IMR-90 (cell line): ENCODE measurements at regions not wholly inside any gene's neighbourhood (a gene's known extent, or its start where the extent isn't known, plus 50 kb on each side); places are given as distances from the start of the nearest gene placed in this dataset.
"Not testable (repeated sequence)": the region's sequence is repeated elsewhere in the genome, so short reads cannot be mapped to it uniquely, and the experiment has no call there.

Experiments used
- ATAC-seq: fragments of 200-7000 bp; cut with Tn5 transposase; 2 replicates; pipeline ENCODE4 v1.9.1; 2020; ENCODE audit warnings: low read depth, mild to moderate bottlenecking, moderate library complexity
- BruUV-seq: library from RNA; stranded (reverse); fragments of 400-500 nt; replicated peaks from 2 replicates; lab custom pipeline; 2021; lab: Mats Ljungman, UMichigan
- CTCF ChIA-PET: fragments of 300-600 bp; formaldehyde crosslinking; extraction: SDS; loops from one replicate; lab custom pipeline; 2021; ENCODE audit warnings: antibody characterized with exemption; lab: Yijun Ruan, JAX
- POLR2A ChIA-PET: fragments of 300-600 bp; sonication (Branson Sonifier 250); formaldehyde crosslinking; loops from one replicate; lab custom pipeline; 2022; ENCODE audit warnings: antibody characterized with exemption; ENCODE audit not compliant: unreplicated experiment; lab: Charles Lee
- DNase-seq: peaks from one replicate; pipeline ENCODE4 v3.0.0; 2013
- H2AFZ ChIP-seq: replicated peaks from 2 replicates; pipeline ENCODE3; 2013; ENCODE audit warnings: low read length, mild to moderate bottlenecking; ENCODE audit not compliant: poor library complexity
- H2AK5ac ChIP-seq: 2 replicates; pipeline ENCODE4 v1.6.1; 2013; ENCODE audit warnings: low read depth, low read length, inconsistent platforms
- H2AK9ac ChIP-seq: replicated peaks from 2 replicates; pipeline ENCODE3; 2013; ENCODE audit warnings: mild to moderate bottlenecking, low read depth, low read length, moderate library complexity; ENCODE audit not compliant: poor library complexity
- H2BK120ac ChIP-seq: 2 replicates; pipeline ENCODE4 v1.6.1; 2013; ENCODE audit warnings: low read depth, low read length, inconsistent platforms
- H2BK15ac ChIP-seq: 3 replicates; pipeline ENCODE4 v1.6.1; 2013; ENCODE audit warnings: low read depth, low read length, inconsistent platforms
- H2BK20ac ChIP-seq: 2 replicates; pipeline ENCODE4 v1.6.1; 2013; ENCODE audit warnings: low read depth, mild to moderate bottlenecking, inconsistent platforms, low read length, moderate library complexity
- H2BK5ac ChIP-seq: 2 replicates; pipeline ENCODE4 v1.6.1; 2013; ENCODE audit warnings: mild to moderate bottlenecking, low read depth, low read length, inconsistent platforms; ENCODE audit not compliant: poor library complexity, severe bottlenecking
- H3K14ac ChIP-seq: replicated peaks from 2 replicates; pipeline ENCODE4 v1.6.1; 2013; ENCODE audit warnings: low read depth, low read length, inconsistent platforms
- H3K18ac ChIP-seq: 2 replicates; pipeline ENCODE4 v1.6.1; 2013; ENCODE audit warnings: low read depth, low read length, control low read depth
- H3K23ac ChIP-seq: 2 replicates; pipeline ENCODE4 v1.6.1; 2013; ENCODE audit warnings: low read depth, low read length, inconsistent platforms
- H3K27ac ChIP-seq: 2 replicates; pipeline ENCODE4 v1.5.1; 2013; ENCODE audit warnings: mild to moderate bottlenecking, control low read depth, low read length; ENCODE audit not compliant: insufficient read depth
- H3K27me3 ChIP-seq: 2 replicates; pipeline ENCODE4 v1.6.1; 2013; ENCODE audit warnings: low read length; ENCODE audit not compliant: control insufficient read depth, insufficient read depth
- H3K36me3 ChIP-seq: 2 replicates; pipeline ENCODE4 v1.6.1; 2013; ENCODE audit warnings: low read length, mixed read lengths; ENCODE audit not compliant: control insufficient read depth, insufficient read depth
- H3K4ac ChIP-seq: 2 replicates; pipeline ENCODE4 v1.6.1; 2013; ENCODE audit warnings: low read depth, low read length, inconsistent platforms
- H3K4me1 ChIP-seq: 2 replicates; pipeline ENCODE4 v1.6.1; 2013; ENCODE audit warnings: low read length, mixed read lengths; ENCODE audit not compliant: control insufficient read depth, insufficient read depth
- H3K4me2 ChIP-seq: 2 replicates; pipeline ENCODE4 v1.6.1; 2013; ENCODE audit warnings: low read depth, mild to moderate bottlenecking, control low read depth, low read length, moderate library complexity
- H3K4me3 ChIP-seq: 2 replicates; pipeline ENCODE4 v1.5.1; 2013; ENCODE audit warnings: low read depth, mild to moderate bottlenecking, control low read depth, low read length, moderate library complexity; ENCODE audit not compliant: insufficient read depth
- H3K56ac ChIP-seq: 2 replicates; pipeline ENCODE4 v1.6.1; 2013; ENCODE audit warnings: low read length, inconsistent platforms; ENCODE audit not compliant: insufficient read depth; ENCODE audit errors: extremely low read depth
- H3K79me1 ChIP-seq, 2 experiments: 2 replicates each; pipeline ENCODE4 v1.6.1; 2013; ENCODE audit warnings: low read length in 2 of 2, inconsistent platforms in 1 of 2, low read depth in 1 of 2
- H3K9ac ChIP-seq: 2 replicates; pipeline ENCODE4 v1.6.1; 2013; ENCODE audit warnings: low read depth, low read length, control low read depth
- H3K9me1 ChIP-seq: 2 replicates; pipeline ENCODE4 v1.6.1; 2013; ENCODE audit warnings: low read length, inconsistent platforms; ENCODE audit not compliant: insufficient read depth
- H3K9me3 ChIP-seq: 2 replicates; pipeline ENCODE4 v1.6.1; 2013; ENCODE audit warnings: low read length; ENCODE audit not compliant: control insufficient read depth, insufficient read depth
- H4K20me1 ChIP-seq: 2 replicates; pipeline ENCODE4 v1.6.1; 2013; ENCODE audit warnings: low read length, inconsistent platforms; ENCODE audit not compliant: insufficient read depth
- H4K5ac ChIP-seq: 2 replicates; pipeline ENCODE4 v1.6.1; 2013; ENCODE audit warnings: mild to moderate bottlenecking, low read depth, low read length, control low read depth
- H4K8ac ChIP-seq, 2 experiments: 2 replicates each; pipeline ENCODE4 v1.6.1; 2013; ENCODE audit warnings: low read depth in 2 of 2, low read length in 2 of 2, control low read depth in 1 of 2, inconsistent platforms in 1 of 2
- H4K91ac ChIP-seq: 2 replicates; pipeline ENCODE4 v1.6.1; 2013; ENCODE audit warnings: low read depth, low read length, inconsistent platforms; ENCODE audit not compliant: insufficient read depth
- WGBS, 2 experiments: methylation state at CpG; one replicate each; pipeline versions ENCODE4 v1.1.5 to v1.1.7; 2013; ENCODE audit warnings: missing lambda C conversion rate in 2 of 2; ENCODE audit not compliant: insufficient read length in 1 of 2; ENCODE audit errors: extremely low coverage in 2 of 2; 5-methylcytosine and 5-hydroxymethylcytosine counted together
- dilution Hi-C: fragments of 300-500 bp; cut with HindIII; formaldehyde crosslinking; loops from one replicate; pipeline ENCODE4 v1.14.3; 2018; ENCODE audit warnings: low sequenced_read_pairs; ENCODE audit not compliant: unreplicated experiment
- in situ Hi-C: fragments of 300-500 bp; cut with MboI; formaldehyde crosslinking; loops from 3 replicates; pipeline ENCODE4 v1.14.3; 2019; ENCODE audit warnings: low sequenced_read_pairs, inconsistent platforms, mixed read lengths
- intact Hi-C: fragments of 100-400 bp; cut with micrococcal nuclease; formaldehyde crosslinking; loops from 2 replicates; pipeline ENCODE4 v1.10.0; 2022

GRCh38 chr12:92375504-92375903 is 229.9 kb upstream of the BTG1 start:
- H3K27ac ChIP-seq, H3K14ac ChIP-seq, H3K18ac ChIP-seq, H3K4ac ChIP-seq, H3K79me1 ChIP-seq, H3K9me1 ChIP-seq, H2AFZ ChIP-seq, H3K4me2 ChIP-seq, H2AK5ac ChIP-seq, H3K56ac ChIP-seq, H3K36me3 ChIP-seq, intact Hi-C loops, H4K20me1 ChIP-seq, H3K27me3 ChIP-seq, BruUV-seq, H4K5ac ChIP-seq, H2BK20ac ChIP-seq, H3K23ac ChIP-seq, H2AK9ac ChIP-seq, dilution Hi-C loops, H2BK5ac ChIP-seq, CTCF ChIA-PET, POLR2A ChIA-PET, H2BK15ac ChIP-seq, H3K4me1 ChIP-seq, H4K91ac ChIP-seq, H4K8ac ChIP-seq, H2BK120ac ChIP-seq, in situ Hi-C loops, DNase-seq, ATAC-seq, H3K4me3 ChIP-seq, H3K9me3 ChIP-seq, H3K9ac ChIP-seq: not testable (repeated sequence)
- no CpG with 5 or more reads among the region's 3 CpGs for WGBS, 2 experiments
